IMR-90 (cell line): ENCODE measurements at regions not wholly inside any gene's neighbourhood (a gene's known extent, or its start where the extent isn't known, plus 50 kb on each side); places are given as distances from the start of the nearest gene placed in this dataset.

ENCODE experiments used
- BHLHE40 ChIP-seq: fragments of 150-350 bp; IDR thresholded peaks from 2 replicates; pipeline ENCODE4 v1.6.1; 2016; ENCODE audit warnings: mild to moderate bottlenecking, low read depth, low read length
- CTCF ChIP-seq: conservative IDR thresholded peaks from 2 replicates; pipeline ENCODE4 v1.5.1; 2012; ENCODE audit warnings: mild to moderate bottlenecking, low read depth, low read length, improper control_type of control experiment
- ELK1 ChIP-seq: fragments of 150-350 bp; IDR thresholded peaks from 2 replicates; pipeline ENCODE4 v1.6.1; 2016; ENCODE audit warnings: low read depth, mild to moderate bottlenecking, low read length, moderate library complexity, borderline replicate concordance
- MAFK ChIP-seq: IDR thresholded peaks from 2 replicates; pipeline ENCODE4 v1.6.1; 2012; ENCODE audit warnings: low read depth, low read length, improper control_type of control experiment
- MXI1 ChIP-seq: IDR thresholded peaks from 2 replicates; pipeline ENCODE4 v1.6.1; 2012; ENCODE audit warnings: low read depth, mild to moderate bottlenecking, low read length, moderate library complexity, borderline replicate concordance
- POLR2A ChIP-seq: IDR thresholded peaks from 2 replicates; pipeline ENCODE4 v1.6.1; 2012; ENCODE audit warnings: mild to moderate bottlenecking, low read depth, low read length
- RAD21 ChIP-seq: IDR thresholded peaks from 2 replicates; pipeline ENCODE4 v1.6.1; 2012; ENCODE audit warnings: low read length, improper control_type of control experiment
- RCOR1 ChIP-seq: IDR thresholded peaks from 2 replicates; pipeline ENCODE4 v1.6.1; 2012; ENCODE audit warnings: mild to moderate bottlenecking, low read length, improper control_type of control experiment; ENCODE audit not compliant: insufficient replicate concordance
- SMC3 ChIP-seq: fragments of 150-350 bp; IDR thresholded peaks from 2 replicates; pipeline ENCODE4 v1.6.1; 2016; ENCODE audit warnings: low read depth, mild to moderate bottlenecking, antibody characterized with exemption, low read length, moderate library complexity

DNA sequence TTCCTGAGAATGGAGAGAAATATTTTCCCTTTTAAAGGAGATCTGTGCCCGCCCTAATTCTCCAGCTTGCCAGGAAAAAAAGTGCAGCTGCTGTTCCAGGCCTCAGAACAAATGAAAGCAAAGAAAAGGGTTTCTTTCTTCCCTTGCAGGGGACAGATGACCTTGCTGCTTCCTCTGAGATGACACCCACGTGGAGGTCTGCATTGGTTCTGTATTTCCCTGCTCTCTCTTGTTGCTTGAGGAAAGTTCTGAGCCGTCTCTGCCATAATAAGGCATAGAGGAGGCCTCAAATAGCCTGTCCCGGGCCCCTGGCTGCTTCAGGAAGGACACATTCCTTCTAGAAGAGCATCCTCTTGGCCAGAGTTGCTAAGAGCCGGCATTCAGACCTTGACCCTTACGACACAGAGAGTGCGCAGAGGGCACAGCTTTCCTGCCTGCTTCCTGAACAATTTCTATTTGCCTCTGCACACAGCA lies 501.8 kb upstream of the SULF2 start:
- no peak for TF ChIP-seq RAD21
- no peak for TF ChIP-seq RCOR1
- TF ChIP-seq CTCF = no peak
- no peak for TF ChIP-seq BHLHE40
- no peak for TF ChIP-seq ELK1
- no peak for TF ChIP-seq POLR2A
- no peak for TF ChIP-seq MXI1
- TF ChIP-seq SMC3 = no peak
- no peak for TF ChIP-seq MAFK
